BJ (cell line): ENCODE measurements at regions not wholly inside any gene's neighbourhood (a gene's known extent, or its start where the extent isn't known, plus 50 kb on each side); places are given as distances from the start of the nearest gene placed in this dataset.

ENCODE experiments used
- CTCF ChIA-PET: fragments of 350-600 bp; formaldehyde crosslinking; extraction: SDS; loops from one replicate; lab custom pipeline; 2021; ENCODE audit warnings: antibody characterized with exemption, inconsistent platforms; lab: Yijun Ruan, JAX
- POLR2A ChIA-PET: fragments of 300-600 bp; sonication (Branson Sonifier 250); formaldehyde crosslinking; extraction: SDS; loops from one replicate; lab custom pipeline; 2021; ENCODE audit warnings: antibody characterized with exemption; lab: Charles Lee
- DNase-seq: peaks from one replicate; pipeline ENCODE4 v3.0.0-alpha.2; 2011; ENCODE audit warnings: low read depth
- H3K27me3 ChIP-seq: 2 replicates; pipeline ENCODE4 v1.6.0; 2011; ENCODE audit warnings: low read length; ENCODE audit not compliant: control insufficient read depth, insufficient read depth
- H3K36me3 ChIP-seq: 2 replicates; pipeline ENCODE4 v1.5.1; 2011; ENCODE audit warnings: low read length; ENCODE audit not compliant: control insufficient read depth, insufficient read depth
- H3K4me3 ChIP-seq: 2 replicates; pipeline ENCODE4 v1.5.1; 2011; ENCODE audit warnings: low read depth, mild to moderate bottlenecking, control low read depth, low read length
- TF ChIP-seq, protein P1 (sequence below): IDR thresholded peaks from 2 replicates; pipeline ENCODE4 v1.5.1; 2011; ENCODE audit warnings: low read depth, mild to moderate bottlenecking, control low read depth, inconsistent platforms, low read length, moderate library complexity; ENCODE audit not compliant: insufficient read depth

GRCh38 chr1:4319496-4319895 lies 334.9 kb upstream of the AJAP1 start:
- POLR2A ChIA-PET, result no interaction called here
- TF ChIP-seq, protein P1, sequence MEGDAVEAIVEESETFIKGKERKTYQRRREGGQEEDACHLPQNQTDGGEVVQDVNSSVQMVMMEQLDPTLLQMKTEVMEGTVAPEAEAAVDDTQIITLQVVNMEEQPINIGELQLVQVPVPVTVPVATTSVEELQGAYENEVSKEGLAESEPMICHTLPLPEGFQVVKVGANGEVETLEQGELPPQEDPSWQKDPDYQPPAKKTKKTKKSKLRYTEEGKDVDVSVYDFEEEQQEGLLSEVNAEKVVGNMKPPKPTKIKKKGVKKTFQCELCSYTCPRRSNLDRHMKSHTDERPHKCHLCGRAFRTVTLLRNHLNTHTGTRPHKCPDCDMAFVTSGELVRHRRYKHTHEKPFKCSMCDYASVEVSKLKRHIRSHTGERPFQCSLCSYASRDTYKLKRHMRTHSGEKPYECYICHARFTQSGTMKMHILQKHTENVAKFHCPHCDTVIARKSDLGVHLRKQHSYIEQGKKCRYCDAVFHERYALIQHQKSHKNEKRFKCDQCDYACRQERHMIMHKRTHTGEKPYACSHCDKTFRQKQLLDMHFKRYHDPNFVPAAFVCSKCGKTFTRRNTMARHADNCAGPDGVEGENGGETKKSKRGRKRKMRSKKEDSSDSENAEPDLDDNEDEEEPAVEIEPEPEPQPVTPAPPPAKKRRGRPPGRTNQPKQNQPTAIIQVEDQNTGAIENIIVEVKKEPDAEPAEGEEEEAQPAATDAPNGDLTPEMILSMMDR, result no peak
- Histone ChIP-seq H3K36me3 (no peaks in the 10 kb centered on the region), H3K27me3 (no peaks in the 10 kb centered on the region), H3K4me3 (no peak overlapping the region)
- CTCF ChIA-PET, result no interaction called here
- DNase-seq, result no peak

DNA sequence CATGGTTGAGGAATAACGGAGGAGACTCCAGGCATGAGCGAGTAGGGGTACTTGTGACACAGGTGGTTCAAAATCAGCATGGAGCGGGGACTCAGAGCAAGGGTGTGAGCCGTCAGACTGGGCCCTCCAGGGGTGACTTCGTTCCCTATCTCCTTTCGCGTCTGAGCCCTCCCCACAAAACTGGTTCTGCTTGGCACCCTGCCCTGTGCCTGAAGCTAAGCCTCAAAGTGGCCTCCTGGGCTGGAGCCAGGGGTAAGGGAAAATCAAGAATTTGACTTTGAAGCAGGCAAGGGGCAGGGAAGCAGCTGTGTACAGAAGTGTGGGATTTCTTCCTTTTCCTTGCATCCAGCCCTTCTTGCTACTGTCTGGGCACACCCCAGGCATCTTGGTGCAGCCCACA lies 331.5 kb upstream of the AJAP1 start:
- TF ChIP-seq, protein P1, result no peak

GRCh38 chr1:4323309-4323708 lies 331.1 kb upstream of the AJAP1 start:
- ChIA-PET POLR2A (no interaction called here), CTCF (no interaction called here)
- Histone ChIP-seq H3K36me3 (no peaks in the 10 kb centered on the region), H3K27me3 (no peaks in the 10 kb centered on the region), H3K4me3 (no peak overlapping the region)
- TF ChIP-seq, protein P1, result no peak
- DNase-seq, result no peak

More for the DNA sequence above, 331.5 kb upstream of the AJAP1 start:
- Histone ChIP-seq H3K4me3 (no peak overlapping the region), H3K36me3 (no peaks in the 10 kb centered on the region), H3K27me3 (no peaks in the 10 kb centered on the region)
- no peak for DNase-seq
- ChIA-PET CTCF (no interaction called here), POLR2A (no interaction called here)

GRCh38 chr1:4324525-4324924 lies 329.9 kb upstream of the AJAP1 start:
- no peaks in the 10 kb centered on the region for H3K27me3 ChIP-seq
- H3K36me3 ChIP-seq, result no peaks in the 10 kb centered on the region
- DNase-seq, result no peak
- ChIA-PET POLR2A (no interaction called here), CTCF (no interaction called here)
- TF ChIP-seq, protein P1, result no peak
- H3K4me3 ChIP-seq, result no peak overlapping the region

GRCh38 chr1:4327142-4327541 lies 327.3 kb upstream of the AJAP1 start:
- TF ChIP-seq, protein P1, result no peak
- CTCF ChIA-PET, result no interaction called here
- POLR2A ChIA-PET, result no interaction called here
- no peaks in the 10 kb centered on the region for H3K27me3 ChIP-seq
- no peak for DNase-seq
- no peaks in the 10 kb centered on the region for H3K36me3 ChIP-seq
- no peak overlapping the region for H3K4me3 ChIP-seq
